GM12801 (cell line): ENCODE measurements at regions not wholly inside any gene's neighbourhood (a gene's known extent, or its start where the extent isn't known, plus 50 kb on each side); places are given as distances from the start of the nearest gene placed in this dataset.

Experiments
- CTCF ChIP-seq: IDR thresholded peaks from one replicate; pipeline ENCODE4 v1.5.1; 2011; ENCODE audit warnings: control low read depth; ENCODE audit not compliant: insufficient read length; ENCODE audit errors: extremely low read depth

DNA sequence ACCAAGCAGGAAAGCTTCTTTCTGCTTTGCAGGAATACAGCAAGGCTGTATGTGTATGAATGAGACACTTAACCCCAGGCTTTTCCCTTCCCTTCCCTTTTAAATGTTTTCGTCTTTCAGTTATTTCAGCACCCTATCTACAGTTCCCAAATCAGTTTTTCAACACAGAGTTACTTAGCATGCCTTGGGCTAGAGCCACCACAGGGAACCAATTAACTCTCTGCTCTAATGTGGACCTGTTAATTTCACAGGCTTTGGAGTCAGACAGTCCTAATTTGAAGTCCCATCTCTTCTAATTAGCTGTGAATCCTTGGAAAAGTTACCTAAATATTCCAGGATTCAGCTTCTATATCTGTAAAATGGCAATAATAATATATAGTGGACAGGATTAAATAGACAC is 89.2 kb upstream of the REG3A start:
- TF ChIP-seq CTCF, result no peak

GRCh38 chr2:79235135-79235534 is 75.6 kb upstream of the REG3A start:
- TF ChIP-seq CTCF, result no peak

DNA sequence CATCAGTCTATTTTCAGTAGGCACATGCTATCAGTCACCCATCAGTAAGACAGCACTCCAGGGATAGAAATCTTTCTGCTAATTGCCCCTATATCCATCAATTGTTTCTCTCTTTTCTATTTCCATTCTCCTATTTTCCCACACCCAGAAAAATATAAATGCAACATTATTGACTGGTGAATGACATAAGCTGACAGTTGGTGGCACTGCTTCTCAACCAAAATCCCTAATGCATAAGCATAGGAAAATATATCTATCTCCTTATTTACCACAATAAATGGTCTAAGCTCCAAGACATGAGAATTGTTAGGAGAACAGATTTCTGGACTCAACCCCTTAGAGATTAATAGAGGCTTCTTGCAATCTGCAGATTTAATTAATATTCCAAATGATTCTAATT is 64.0 kb upstream of the REG3A start:
- no peak for TF ChIP-seq CTCF

- peak; percentile 3 for TF ChIP-seq CTCF
Observed at GRCh38 chr2:79219383-79219988, 59.9 kb upstream of the REG3A start.

DNA sequence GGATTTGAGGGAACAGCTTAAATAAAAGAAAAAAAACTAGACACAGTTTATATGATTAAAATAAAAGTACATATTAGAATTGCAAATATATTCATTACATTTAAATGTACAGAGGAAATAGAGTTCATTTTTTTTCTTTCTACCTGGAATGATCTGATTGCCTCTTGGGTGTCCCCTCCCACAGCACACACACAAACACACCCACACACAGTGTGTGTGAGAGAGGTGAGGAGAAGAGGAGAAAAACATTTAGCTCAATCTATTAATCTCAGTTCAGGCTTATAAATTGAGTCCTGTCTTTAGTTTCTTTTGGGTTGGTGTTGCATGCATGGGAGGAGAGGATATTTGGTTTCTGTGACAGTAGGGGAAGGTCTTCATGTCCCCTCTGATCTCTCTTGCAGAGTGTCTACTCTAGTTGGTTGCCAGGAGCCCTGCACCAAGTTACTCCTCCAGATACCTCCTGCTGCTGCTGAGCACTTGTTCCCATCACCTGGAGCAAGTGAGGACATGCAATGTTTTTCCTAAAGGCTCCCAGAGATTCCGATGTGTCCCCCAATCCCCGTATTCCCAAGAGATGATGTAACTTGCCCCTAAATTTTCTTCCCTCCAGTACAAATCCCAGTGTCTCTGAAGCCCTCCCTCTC is 50.8 kb upstream of the REG3A start:
- no peak for TF ChIP-seq CTCF
